Superior temporal gyrus (tissue), 1 donor: ENCODE measurements at regions not wholly inside any gene's neighbourhood (a gene's known extent, or its start where the extent isn't known, plus 50 kb on each side); places are given as distances from the start of the nearest gene placed in this dataset.
"Not testable (repeated sequence)": the region's sequence is repeated elsewhere in the genome, so short reads cannot be mapped to it uniquely, and the experiment has no call there.

ENCODE experiments used
- DNase-seq: peaks from one replicate; pipeline ENCODE4 v3.0.0-alpha.2; 2016; ENCODE audit errors: extremely low spot score

- DNase-seq = no peak
Observed at GRCh38 chr5:89353837-89354551, 471.0 kb upstream of the MEF2C start.

GRCh38 chr5:89351975-89352374, 469.0 kb upstream of the MEF2C start:
- no peak for DNase-seq

- DNase-seq = no peak
Observed at GRCh38 chr5:89351222-89351621, 468.2 kb upstream of the MEF2C start.

GRCh38 chr5:89350684-89351083, 467.7 kb upstream of the MEF2C start:
- no peak for DNase-seq

GRCh38 chr5:89349246-89349980, 466.4 kb upstream of the MEF2C start:
- no peak for DNase-seq

- no peak for DNase-seq
Observed at GRCh38 chr5:89346573-89346972, 463.6 kb upstream of the MEF2C start.

- no peak for DNase-seq
Observed at GRCh38 chr5:89343666-89344065, 460.7 kb upstream of the MEF2C start.

GRCh38 chr5:89342106-89342876, 459.3 kb upstream of the MEF2C start:
- no peak for DNase-seq

GRCh38 chr5:89338935-89339334, 456.0 kb upstream of the MEF2C start:
- DNase-seq = no peak

GRCh38 chr5:89336111-89336510, 453.1 kb upstream of the MEF2C start:
- DNase-seq = no peak

GRCh38 chr5:89330140-89330539, 447.2 kb upstream of the MEF2C start:
- no peak for DNase-seq

GRCh38 chr5:89327608-89328007, 444.6 kb upstream of the MEF2C start:
- no peak for DNase-seq

GRCh38 chr5:89324990-89325389, 442.0 kb upstream of the MEF2C start:
- DNase-seq = no peak

- DNase-seq = peak; percentile 31
Observed at GRCh38 chr5:89320421-89321277, 437.7 kb upstream of the MEF2C start.

- not testable (repeated sequence) for DNase-seq
Observed at GRCh38 chr5:89317838-89318237, 434.9 kb upstream of the MEF2C start.

GRCh38 chr5:89315286-89316100, 432.5 kb upstream of the MEF2C start:
- DNase-seq = no peak

GRCh38 chr5:89313804-89314588, 431.0 kb upstream of the MEF2C start:
- DNase-seq = no peak

- DNase-seq = no peak
Observed at GRCh38 chr5:89313044-89313443, 430.1 kb upstream of the MEF2C start.

- DNase-seq = no peak
Observed at GRCh38 chr5:89309268-89309667, 426.3 kb upstream of the MEF2C start.

GRCh38 chr5:89308606-89309040, 425.6 kb upstream of the MEF2C start:
- no peak for DNase-seq
